HG03342 (cell line): ENCODE measurements at regions not wholly inside any gene's neighbourhood (a gene's known extent, or its start where the extent isn't known, plus 50 kb on each side); places are given as distances from the start of the nearest gene placed in this dataset.

Source experiments
- ATAC-seq: cut with Tn5 transposase; IDR thresholded peaks from one replicate; pipeline ENCODE4 v1.9.1; 2021; ENCODE audit warnings: mild to moderate bottlenecking, moderate library complexity; ENCODE audit not compliant: unreplicated experiment

- no peak for ATAC-seq
Measured at GRCh38 chr13:85666356-85666755, 132.9 kb downstream of the SLITRK6 start.

- ATAC-seq, result no peak
Measured at GRCh38 chr13:85665286-85665685, 133.9 kb downstream of the SLITRK6 start.

GRCh38 chr13:85663856-85664255, 135.4 kb downstream of the SLITRK6 start:
- no peak for ATAC-seq

- no peak for ATAC-seq
Measured at GRCh38 chr13:85662186-85662585, 137.0 kb downstream of the SLITRK6 start.

GRCh38 chr13:85661675-85662074, 137.5 kb downstream of the SLITRK6 start:
- no peak for ATAC-seq

- ATAC-seq, result no peak
Measured at GRCh38 chr13:85659493-85659892, 139.7 kb downstream of the SLITRK6 start.

GRCh38 chr13:85657942-85658341, 141.3 kb downstream of the SLITRK6 start:
- ATAC-seq, result no peak

DNA sequence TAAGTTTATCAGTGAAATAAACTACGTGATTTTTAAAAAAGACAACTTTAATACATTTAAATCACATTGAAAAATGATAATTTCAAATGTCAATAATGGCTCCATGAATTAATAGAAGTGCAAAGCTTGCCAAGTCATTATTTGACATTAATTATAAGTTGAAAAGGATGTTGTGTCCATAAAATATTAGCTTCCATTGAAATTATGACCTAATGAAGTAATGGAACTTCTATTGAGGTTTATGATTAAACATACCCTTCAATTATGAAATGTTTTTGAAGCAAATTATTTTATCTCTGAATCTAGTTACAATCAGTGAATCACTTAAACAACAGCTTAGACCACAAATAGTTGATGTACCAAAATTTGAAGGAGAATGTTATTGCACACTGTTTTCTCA, 144.2 kb downstream of the SLITRK6 start:
- no peak for ATAC-seq

DNA sequence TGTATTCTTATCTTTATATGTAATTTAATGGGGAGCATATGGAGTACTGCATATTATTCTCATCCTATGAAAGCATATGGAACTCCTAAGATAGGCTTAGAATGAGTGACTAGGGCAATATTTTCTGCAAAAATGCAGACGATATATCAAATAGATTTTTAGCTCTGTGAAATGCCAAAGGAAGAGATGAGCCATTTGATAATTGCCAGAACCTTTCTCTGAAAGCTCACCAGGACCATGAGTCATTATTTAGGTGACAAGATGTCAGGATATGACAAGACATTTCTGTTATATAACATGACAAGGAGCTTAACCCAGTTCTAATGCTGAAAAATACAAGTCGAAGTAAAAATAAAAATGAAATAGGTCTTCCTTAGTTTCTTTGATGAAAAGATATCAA, 145.0 kb downstream of the SLITRK6 start:
- ATAC-seq, result no peak

GRCh38 chr13:85653681-85654080, 145.5 kb downstream of the SLITRK6 start:
- no peak for ATAC-seq

DNA sequence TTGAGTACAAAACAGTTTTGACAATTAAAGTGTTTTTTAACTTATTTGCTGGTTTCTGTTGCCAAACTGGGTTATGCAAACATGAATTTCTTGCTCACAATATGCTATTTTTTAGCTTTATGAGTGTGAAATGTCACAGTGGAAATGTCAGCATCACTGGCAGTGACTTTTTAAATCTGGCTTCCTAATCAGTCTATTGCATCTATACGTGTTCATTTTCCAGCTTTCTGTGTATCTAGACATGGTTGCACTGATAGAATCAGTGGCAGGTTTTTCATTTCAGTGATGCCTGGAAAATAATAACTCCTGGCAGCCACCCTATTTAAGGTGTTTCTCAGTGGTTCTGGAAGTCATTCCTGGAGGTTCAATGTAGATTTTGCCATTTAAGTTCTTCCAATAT, 146.7 kb downstream of the SLITRK6 start:
- no peak for ATAC-seq

DNA sequence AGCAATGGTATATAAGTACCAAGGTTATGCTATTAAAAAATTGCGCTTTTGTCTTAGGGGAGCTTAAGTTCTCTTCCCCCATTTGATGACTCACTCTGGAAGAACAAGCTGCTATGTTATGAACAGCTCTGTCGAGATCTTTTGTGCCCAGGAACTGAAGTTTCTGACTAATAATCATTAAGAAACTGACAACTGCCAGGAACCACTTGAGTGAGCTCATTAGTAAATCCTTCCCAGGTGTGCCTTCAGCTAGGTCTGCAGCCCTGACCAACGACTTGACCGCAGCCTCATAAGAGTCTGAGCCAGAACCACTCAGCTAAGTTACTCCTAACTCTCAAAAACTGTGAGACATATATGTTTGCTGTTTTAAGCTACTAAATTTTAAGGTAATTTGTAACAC, 147.8 kb downstream of the SLITRK6 start:
- ATAC-seq, result no peak

DNA sequence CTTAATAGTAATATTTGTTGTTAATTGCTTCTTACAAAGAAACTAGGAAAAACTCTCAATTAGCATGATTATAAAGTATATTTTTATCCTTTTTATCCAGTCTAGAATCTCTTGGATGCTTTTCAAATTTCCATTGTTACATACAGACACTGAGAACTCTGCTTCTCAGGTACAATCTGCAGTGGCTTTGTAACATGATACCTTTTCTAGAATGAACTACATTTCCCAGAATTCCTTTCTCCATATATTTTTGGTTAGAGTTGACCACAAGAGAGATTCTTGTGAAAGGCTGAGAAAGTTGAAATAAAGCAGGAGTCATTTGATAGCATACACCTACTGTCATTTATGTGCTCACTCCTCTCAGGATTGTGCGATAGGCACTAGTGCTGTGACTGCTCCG, 148.6 kb downstream of the SLITRK6 start:
- no peak for ATAC-seq

GRCh38 chr13:85640727-85641126, 158.5 kb downstream of the SLITRK6 start:
- no peak for ATAC-seq

GRCh38 chr13:85638815-85639393, 160.3 kb downstream of the SLITRK6 start:
- no peak for ATAC-seq

DNA sequence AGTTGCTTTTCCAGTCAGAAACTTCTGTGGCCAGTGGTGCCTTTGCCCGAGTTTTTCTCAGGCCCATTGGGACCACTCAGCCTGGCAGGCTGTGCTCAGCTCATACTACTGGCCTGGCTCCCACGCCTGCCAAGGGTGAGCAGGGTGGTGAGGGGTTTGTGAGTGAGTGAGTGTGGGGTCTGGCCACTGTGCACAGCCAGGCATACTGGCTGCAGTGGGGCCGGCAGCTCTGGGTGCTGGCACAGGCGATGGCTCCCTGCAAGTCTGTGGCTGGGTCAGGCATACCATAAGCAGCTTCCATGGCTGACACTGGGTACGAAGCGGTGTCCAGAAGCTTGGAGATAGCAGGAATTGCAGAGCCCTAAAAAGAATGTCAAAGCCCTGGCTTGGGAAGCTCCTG, 161.0 kb downstream of the SLITRK6 start:
- no peak for ATAC-seq

- no peak for ATAC-seq
Measured at GRCh38 chr13:85632526-85633195, 166.6 kb downstream of the SLITRK6 start.

- ATAC-seq, result no peak
Measured at GRCh38 chr13:85631801-85632200, 167.4 kb downstream of the SLITRK6 start.

DNA sequence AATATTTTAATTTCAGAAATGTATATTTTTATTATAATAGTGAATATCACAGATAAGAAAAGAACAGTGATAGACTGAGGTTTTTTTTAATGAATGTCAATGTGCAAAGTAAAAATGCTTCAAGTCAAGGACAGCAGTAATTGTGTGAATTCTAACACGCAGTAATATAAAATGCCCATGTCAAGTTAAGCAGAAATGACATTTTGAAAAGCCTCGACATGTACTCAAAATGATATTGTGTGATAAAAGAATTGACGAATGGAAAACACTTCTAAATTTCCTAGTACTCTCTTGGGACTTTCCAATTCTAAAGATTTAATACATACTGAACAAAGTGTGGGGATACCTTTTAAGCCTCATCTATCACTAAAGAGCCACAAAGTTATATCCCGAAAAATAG, 172.6 kb downstream of the SLITRK6 start:
- ATAC-seq, result no peak

DNA sequence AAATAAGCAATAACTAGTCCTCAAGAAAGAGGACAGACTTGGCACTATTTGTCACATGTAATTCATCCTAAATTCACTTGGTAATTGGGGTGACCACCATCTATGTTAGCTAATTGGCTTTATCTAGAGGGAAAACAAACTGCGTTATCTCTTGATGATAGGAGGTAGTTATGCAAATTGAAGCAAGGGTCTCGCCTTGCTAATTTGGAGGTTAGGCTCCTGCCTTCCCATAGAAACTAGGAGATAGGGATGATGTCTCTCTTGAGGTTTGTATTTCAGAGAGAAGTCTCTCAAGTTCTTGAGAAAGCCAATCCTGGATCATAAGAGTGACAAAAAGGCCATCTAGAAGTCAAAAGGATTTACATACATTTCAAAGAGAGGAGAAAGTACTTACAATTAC, 179.9 kb downstream of the SLITRK6 start:
- ATAC-seq, result no peak

GRCh38 chr13:85618521-85618920, 180.7 kb downstream of the SLITRK6 start:
- no peak for ATAC-seq

DNA sequence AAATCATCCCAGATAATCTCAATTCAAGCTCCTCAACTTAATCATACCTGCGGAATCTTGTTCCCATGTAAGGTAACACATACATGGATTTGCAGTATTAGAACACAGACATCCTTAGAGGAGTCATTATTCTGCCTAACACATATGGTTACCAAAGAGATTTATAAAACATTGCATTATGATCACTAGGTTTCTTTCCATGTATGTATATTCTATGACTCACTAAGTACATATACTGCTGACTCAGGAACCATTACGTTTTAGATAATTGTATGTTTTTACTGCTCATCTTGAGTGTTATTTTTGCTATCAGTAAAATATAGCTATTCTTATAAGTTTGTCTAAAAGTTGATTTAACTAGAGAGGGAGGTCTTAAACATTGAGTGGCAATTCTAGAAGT, 182.9 kb downstream of the SLITRK6 start:
- ATAC-seq, result no peak

GRCh38 chr13:85615031-85615430, 184.2 kb downstream of the SLITRK6 start:
- no peak for ATAC-seq
